MM.1S (cell line): ENCODE measurements at regions not wholly inside any gene's neighbourhood (a gene's known extent, or its start where the extent isn't known, plus 50 kb on each side); places are given as distances from the start of the nearest gene placed in this dataset.

Experiments
- CTCF ChIP-seq: fragments of 300-600 bp; sonication (generic); IDR thresholded peaks from 2 replicates; pipeline ENCODE4 v1.5.1; 2016; ENCODE audit warnings: antibody characterized with exemption, low read length, mixed read lengths
- EZH2 ChIP-seq: fragments of 300-600 bp; sonication (generic); optimal IDR thresholded peaks from 2 replicates; pipeline ENCODE3; 2017; ENCODE audit warnings: low read depth, mild to moderate bottlenecking, antibody characterized with exemption, low read length, mixed read lengths
- EZH2phosphoT487 ChIP-seq: fragments of 300-600 bp; sonication (generic); IDR thresholded peaks from 2 replicates; pipeline ENCODE4 v1.6.1; 2018; ENCODE audit warnings: antibody characterized with exemption, low read length

GRCh38 chr14:62209287-62209899, 447.2 kb downstream of the SNAPC1 start:
- TF ChIP-seq CTCF, result no peak
- no peak for TF ChIP-seq EZH2
- TF ChIP-seq EZH2phosphoT487, result no peak
